GM10266 (cell line): ENCODE measurements at regions not wholly inside any gene's neighbourhood (a gene's known extent, or its start where the extent isn't known, plus 50 kb on each side); places are given as distances from the start of the nearest gene placed in this dataset.

ENCODE experiments used
- DNase-seq: peaks from one replicate; pipeline ENCODE4 v3.0.0; 2012; ENCODE audit errors: extremely low spot score
- CTCF ChIP-seq: IDR thresholded peaks from 2 replicates; pipeline ENCODE4 v1.5.1; 2012; ENCODE audit warnings: mild to moderate bottlenecking, low read depth; ENCODE audit not compliant: control insufficient read depth, insufficient read depth; ENCODE audit errors: missing control alignments

- no peak for DNase-seq
- TF ChIP-seq CTCF = no peak
Measured at GRCh38 chr20:7195704-7196103, 428.2 kb downstream of the BMP2 start.

DNA sequence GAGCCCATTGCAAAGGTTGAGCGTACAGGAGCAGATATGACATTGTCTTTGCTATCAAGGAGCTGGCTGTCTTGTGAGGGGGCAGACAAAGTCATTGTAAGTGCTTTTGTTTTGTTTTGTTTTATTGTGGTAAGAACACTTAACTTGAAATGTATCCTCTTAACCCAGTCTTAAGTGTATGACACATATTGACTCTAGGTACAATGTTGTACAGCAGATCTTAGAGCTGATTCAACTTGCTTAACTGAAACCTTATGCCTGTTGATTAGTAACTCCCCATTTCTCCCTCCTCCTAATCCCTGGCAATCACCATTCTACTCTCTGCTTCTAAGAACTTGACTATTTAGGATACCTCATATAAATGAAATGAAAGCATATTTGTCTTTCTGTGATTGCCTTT, 429.0 kb downstream of the BMP2 start:
- no peak for TF ChIP-seq CTCF
- DNase-seq = no peak

DNA sequence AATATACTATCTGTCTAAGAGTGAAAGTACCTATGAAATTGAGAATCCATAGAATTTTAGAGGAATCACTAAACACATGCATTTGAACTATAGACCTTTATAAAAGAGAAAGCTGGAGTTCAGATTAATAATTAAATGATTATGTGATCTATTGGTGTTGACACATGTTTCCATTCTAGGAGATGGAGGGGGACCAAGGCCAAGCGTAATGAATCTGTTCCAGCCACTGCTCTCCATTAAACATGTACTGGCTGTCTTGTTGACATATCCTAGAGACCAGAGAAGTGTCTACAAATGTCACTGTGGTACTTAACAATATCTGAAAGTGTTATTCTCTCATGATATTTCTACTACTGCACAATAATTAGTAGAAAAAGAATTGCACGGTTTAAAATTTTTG, 432.4 kb downstream of the BMP2 start:
- no peak for DNase-seq
- no peak for TF ChIP-seq CTCF

- TF ChIP-seq CTCF = no peak
- no peak for DNase-seq
Measured at GRCh38 chr20:7207186-7207798, 439.8 kb downstream of the BMP2 start.

GRCh38 chr20:7210910-7211309, 443.4 kb downstream of the BMP2 start:
- no peak for DNase-seq
- no peak for TF ChIP-seq CTCF

DNA sequence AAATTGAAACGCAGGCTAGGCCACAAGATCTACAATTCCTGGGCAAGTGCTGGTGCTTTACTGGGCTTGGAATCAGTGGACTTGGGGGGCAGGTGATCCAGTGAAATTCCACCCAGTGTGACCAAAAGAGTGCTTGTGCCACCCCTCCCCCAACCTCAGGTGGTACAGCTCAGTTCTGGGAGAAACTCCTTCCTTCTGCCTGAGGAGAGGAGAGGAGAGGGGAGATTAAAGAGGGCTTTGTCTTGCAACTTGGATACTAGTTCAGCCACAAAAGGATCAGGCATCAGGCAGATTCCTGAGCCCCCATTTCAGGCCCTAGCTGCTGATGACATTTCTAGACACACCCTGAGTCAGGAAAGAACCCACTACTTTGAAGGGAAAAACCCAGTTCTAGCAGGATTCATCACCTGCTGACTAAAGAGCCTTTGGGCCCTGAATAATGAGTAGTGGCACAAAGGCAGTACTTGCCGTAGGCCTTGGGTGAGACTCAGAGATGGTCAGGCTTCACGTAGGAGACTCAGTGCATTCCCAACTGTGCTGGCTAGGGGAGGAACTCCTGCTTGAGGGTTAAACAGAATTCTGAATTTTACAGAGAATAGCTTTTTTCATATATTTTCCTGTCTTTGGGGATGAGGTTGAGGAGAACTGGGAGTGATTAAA, 446.7 kb downstream of the BMP2 start:
- TF ChIP-seq CTCF = no peak
- no peak for DNase-seq

GRCh38 chr20:7217606-7218005, 450.1 kb downstream of the BMP2 start:
- no peak for TF ChIP-seq CTCF
- no peak for DNase-seq
